ENCODE measurements at regions not wholly inside any gene's neighbourhood (a gene's known extent, or its start where the extent isn't known, plus 50 kb on each side); places are given as distances from the start of the nearest gene placed in this dataset.

GRCh38 chr4:17094876-17095210 lies 196.4 kb upstream of the LDB2 start:
- intact Hi-C loops (cut with DNase I) = no loop called here

GRCh38 chr4:17094159-17094875 lies 195.9 kb upstream of the LDB2 start:
- H3K4me1 ChIP-seq = no peaks in the 10 kb centered on the region
- H3K4me3 ChIP-seq = no peak overlapping the region
- no peaks in the 10 kb centered on the region for H3K27me3 ChIP-seq
- no peaks in the 10 kb centered on the region for H3K36me3 ChIP-seq
- H3K9me3 ChIP-seq = no peaks in the 10 kb centered on the region
- DNase-seq = no peak
- no peak overlapping the region for H3K27ac ChIP-seq
- intact Hi-C loops (cut with DNase I) = no loop called here
- WGBS, 2 donors = 33 to 53% methylated on average over 4 of the region's 4 CpGs
- TF ChIP-seq CTCF (IDR thresholded peaks at IDR 0.05) = no peak
- TF ChIP-seq POLR2A (IDR thresholded peaks at IDR 0.05) = no peak
- TF ChIP-seq POLR2AphosphoS5 (IDR thresholded peaks at IDR 0.05) = no peak
- no peak for TF ChIP-seq EP300 (IDR thresholded peaks at IDR 0.05)

More at GRCh38 chr4:17094876-17095210, 196.4 kb upstream of the LDB2 start:
- TF ChIP-seq POLR2AphosphoS5 (IDR thresholded peaks at IDR 0.05) (no peak), CTCF (IDR thresholded peaks at IDR 0.05) (no peak), POLR2A (IDR thresholded peaks at IDR 0.05) (no peak), EP300 (IDR thresholded peaks at IDR 0.05) (no peak)
- Histone ChIP-seq H3K27me3 (no peaks in the 10 kb centered on the region), H3K9me3 (no peaks in the 10 kb centered on the region), H3K4me3 (no peak overlapping the region), H3K36me3 (no peaks in the 10 kb centered on the region), H3K27ac (no peak overlapping the region), H3K4me1 (no peaks in the 10 kb centered on the region)
- WGBS, 2 donors = 38 to 52% methylated on average over 3 of the region's 3 CpGs
- no peak for DNase-seq

- DNase-seq = no peak
- intact Hi-C loops (cut with DNase I) = no loop called here
- no peaks in the 10 kb centered on the region for H3K27me3 ChIP-seq
- H3K27ac ChIP-seq = no peak overlapping the region
- no peaks in the 10 kb centered on the region for H3K9me3 ChIP-seq
- H3K36me3 ChIP-seq = no peaks in the 10 kb centered on the region
- no peaks in the 10 kb centered on the region for H3K4me1 ChIP-seq
- H3K4me3 ChIP-seq = no peak overlapping the region
- WGBS, 2 donors = 66 to 73% methylated on average over 5 of the region's 5 CpGs
- TF ChIP-seq EP300 (IDR thresholded peaks at IDR 0.05) (no peak), POLR2A (IDR thresholded peaks at IDR 0.05) (no peak), CTCF (IDR thresholded peaks at IDR 0.05) (no peak), POLR2AphosphoS5 (IDR thresholded peaks at IDR 0.05) (no peak)
Measured at GRCh38 chr4:17093481-17093880, 195.0 kb upstream of the LDB2 start.

GRCh38 chr4:17092736-17093437 lies 194.4 kb upstream of the LDB2 start:
- Histone ChIP-seq H3K27me3 (no peaks in the 10 kb centered on the region), H3K36me3 (no peaks in the 10 kb centered on the region), H3K9me3 (no peaks in the 10 kb centered on the region), H3K4me1 (no peaks in the 10 kb centered on the region), H3K27ac (no peak overlapping the region), H3K4me3 (no peak overlapping the region)
- TF ChIP-seq CTCF (IDR thresholded peaks at IDR 0.05) = no peak
- TF ChIP-seq POLR2A (IDR thresholded peaks at IDR 0.05) = no peak
- TF ChIP-seq EP300 (IDR thresholded peaks at IDR 0.05) = no peak
- TF ChIP-seq POLR2AphosphoS5 (IDR thresholded peaks at IDR 0.05) = no peak
- WGBS, 2 donors = 29 to 56% methylated on average over 2 of the region's 2 CpGs
- DNase-seq = no peak
- intact Hi-C loops (cut with DNase I) = no loop called here

All from sigmoid colon (tissue), 6 donors.